HepG2 (cell line): ENCODE measurements at regions not wholly inside any gene's neighbourhood (a gene's known extent, or its start where the extent isn't known, plus 50 kb on each side); places are given as distances from the start of the nearest gene placed in this dataset.

ENCODE experiments used
- BHLHE40 ChIP-seq: IDR thresholded peaks from 2 replicates; pipeline ENCODE4 v1.6.1; 2011; ENCODE audit warnings: low read length, improper control_type of control experiment
- DNMT3B ChIP-seq: conservative IDR thresholded peaks from 2 replicates; pipeline ENCODE4 v1.6.1; 2016; ENCODE audit warnings: missing biosample characterization, control low read depth
- EZH2 ChIP-seq: conservative IDR thresholded peaks from 2 replicates; pipeline ENCODE4 v1.6.1; 2012; ENCODE audit warnings: mild to moderate bottlenecking, low read depth, low read length, moderate library complexity
- JUN ChIP-seq: sonication (generic); formaldehyde crosslinking; IDR thresholded peaks from 2 replicates; pipeline ENCODE4 v1.4.0; 2020; ENCODE audit warnings: mild to moderate bottlenecking, missing genetic modification reagents
- NR1H2 ChIP-seq: sonication (generic); formaldehyde crosslinking; IDR thresholded peaks from 2 replicates; pipeline ENCODE4 v1.8.1; 2022; ENCODE audit warnings: low read depth, missing genetic modification reagents, borderline replicate concordance
- POGZ ChIP-seq: sonication (generic); formaldehyde crosslinking; IDR thresholded peaks from 2 replicates; pipeline ENCODE4 v1.4.0; 2020; ENCODE audit warnings: mild to moderate bottlenecking, missing genetic modification reagents
- RCOR2 ChIP-seq: IDR thresholded peaks from 2 replicates; pipeline ENCODE4 v1.6.1; 2016; ENCODE audit warnings: missing biosample characterization, missing genetic modification reagents
- SUZ12 ChIP-seq: fragments of 150-350 bp; IDR thresholded peaks from 2 replicates; pipeline ENCODE4 v1.6.1; 2014; ENCODE audit warnings: low read depth, low read length
- ZC3H13 ChIP-seq: sonication (generic); formaldehyde crosslinking; IDR thresholded peaks from 2 replicates; pipeline ENCODE4 v1.8.1; 2023; ENCODE audit warnings: mild to moderate bottlenecking, missing genetic modification reagents, moderate library complexity
- ZNF264 ChIP-seq: sonication (generic); formaldehyde crosslinking; IDR thresholded peaks from 2 replicates; pipeline ENCODE4 v1.4.0; 2020; ENCODE audit warnings: missing genetic modification reagents
- TF ChIP-seq, protein P1 (sequence below), 2 experiments: sonication (generic) in 1 of 2; formaldehyde crosslinking in 1 of 2; IDR thresholded peaks; 2 replicates each; pipeline versions ENCODE4 v1.5.1 to v1.6.1; 2011 to 2020; ENCODE audit warnings: borderline replicate concordance in 1 of 2, low read depth in 1 of 2, low read length in 1 of 2, mild to moderate bottlenecking in 1 of 2, missing genetic modification reagents in 1 of 2, moderate library complexity in 1 of 2
- TF ChIP-seq, protein P2 (sequence below): sonication (generic); formaldehyde crosslinking; IDR thresholded peaks from 2 replicates; pipeline ENCODE4 v1.5.0; 2020; ENCODE audit warnings: mild to moderate bottlenecking, missing genetic modification reagents, moderate library complexity

- no peak for TF ChIP-seq NR1H2 (CRISPR knock-in tag)
- TF ChIP-seq, protein P1, sequence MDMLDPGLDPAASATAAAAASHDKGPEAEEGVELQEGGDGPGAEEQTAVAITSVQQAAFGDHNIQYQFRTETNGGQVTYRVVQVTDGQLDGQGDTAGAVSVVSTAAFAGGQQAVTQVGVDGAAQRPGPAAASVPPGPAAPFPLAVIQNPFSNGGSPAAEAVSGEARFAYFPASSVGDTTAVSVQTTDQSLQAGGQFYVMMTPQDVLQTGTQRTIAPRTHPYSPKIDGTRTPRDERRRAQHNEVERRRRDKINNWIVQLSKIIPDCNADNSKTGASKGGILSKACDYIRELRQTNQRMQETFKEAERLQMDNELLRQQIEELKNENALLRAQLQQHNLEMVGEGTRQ (IDR thresholded peaks at IDR 0.05; ENCODE audit: low read depth, low read length), result no peak
- TF ChIP-seq, protein P1 (CRISPR knock-in tag; IDR thresholded peaks at IDR 0.05; ENCODE audit: borderline replicate concordance), result no peak
- TF ChIP-seq BHLHE40, result no peak
- TF ChIP-seq ZC3H13 (CRISPR knock-in tag), result no peak
- no peak for TF ChIP-seq POGZ (CRISPR knock-in tag)
- TF ChIP-seq JUN, result no peak
- TF ChIP-seq ZNF264, result no peak
- TF ChIP-seq EZH2, result no peak
- TF ChIP-seq, protein P2, sequence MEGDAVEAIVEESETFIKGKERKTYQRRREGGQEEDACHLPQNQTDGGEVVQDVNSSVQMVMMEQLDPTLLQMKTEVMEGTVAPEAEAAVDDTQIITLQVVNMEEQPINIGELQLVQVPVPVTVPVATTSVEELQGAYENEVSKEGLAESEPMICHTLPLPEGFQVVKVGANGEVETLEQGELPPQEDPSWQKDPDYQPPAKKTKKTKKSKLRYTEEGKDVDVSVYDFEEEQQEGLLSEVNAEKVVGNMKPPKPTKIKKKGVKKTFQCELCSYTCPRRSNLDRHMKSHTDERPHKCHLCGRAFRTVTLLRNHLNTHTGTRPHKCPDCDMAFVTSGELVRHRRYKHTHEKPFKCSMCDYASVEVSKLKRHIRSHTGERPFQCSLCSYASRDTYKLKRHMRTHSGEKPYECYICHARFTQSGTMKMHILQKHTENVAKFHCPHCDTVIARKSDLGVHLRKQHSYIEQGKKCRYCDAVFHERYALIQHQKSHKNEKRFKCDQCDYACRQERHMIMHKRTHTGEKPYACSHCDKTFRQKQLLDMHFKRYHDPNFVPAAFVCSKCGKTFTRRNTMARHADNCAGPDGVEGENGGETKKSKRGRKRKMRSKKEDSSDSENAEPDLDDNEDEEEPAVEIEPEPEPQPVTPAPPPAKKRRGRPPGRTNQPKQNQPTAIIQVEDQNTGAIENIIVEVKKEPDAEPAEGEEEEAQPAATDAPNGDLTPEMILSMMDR (CRISPR knock-in tag), result no peak
- TF ChIP-seq RCOR2 (CRISPR knock-in tag), result no peak
- no peak for TF ChIP-seq SUZ12
- no peak for TF ChIP-seq DNMT3B (CRISPR knock-in tag)
Measured at GRCh38 chr10:42930516-42931192, 146.2 kb upstream of the RET start.
